Epithelial cell of esophagus (primary cell): ENCODE measurements at regions not wholly inside any gene's neighbourhood (a gene's known extent, or its start where the extent isn't known, plus 50 kb on each side); places are given as distances from the start of the nearest gene placed in this dataset.

ENCODE experiments used
- DNase-seq: peaks from one replicate; pipeline ENCODE4 v3.0.0; 2010; ENCODE audit warnings: low read depth
- H3K4me3 ChIP-seq: 2 replicates; pipeline ENCODE4 v1.5.1; 2011; ENCODE audit warnings: mild to moderate bottlenecking, low read length, control low read depth
- CTCF ChIP-seq: IDR thresholded peaks from 2 replicates; pipeline ENCODE4 v1.5.1; 2011; ENCODE audit warnings: low read depth, mild to moderate bottlenecking, low read length, control low read depth, inconsistent platforms; ENCODE audit not compliant: insufficient read depth; ENCODE audit errors: missing control alignments

- DNase-seq = no peak
- H3K4me3 ChIP-seq = no peak overlapping the region
- TF ChIP-seq CTCF = no peak
These were observed 407.5 kb downstream of the SETD4 start for GRCh38 chr21:35652872-35653271.

GRCh38 chr21:35652196-35652595, 408.1 kb downstream of the SETD4 start:
- H3K4me3 ChIP-seq = no peak overlapping the region
- no peak for DNase-seq
- no peak for TF ChIP-seq CTCF

GRCh38 chr21:35651196-35651595, 409.1 kb downstream of the SETD4 start:
- H3K4me3 ChIP-seq = no peak overlapping the region
- no peak for TF ChIP-seq CTCF
- no peak for DNase-seq

- no peak for TF ChIP-seq CTCF
- DNase-seq = peak; percentile 52
- H3K4me3 ChIP-seq = no peak overlapping the region
These were observed 411.1 kb downstream of the SETD4 start for GRCh38 chr21:35649186-35649585.

GRCh38 chr21:35648512-35648911, 411.8 kb downstream of the SETD4 start:
- H3K4me3 ChIP-seq = no peak overlapping the region
- TF ChIP-seq CTCF = peak; percentile 25
- peak; percentile 14 for DNase-seq

GRCh38 chr21:35646606-35647005, 413.7 kb downstream of the SETD4 start:
- no peak for TF ChIP-seq CTCF
- H3K4me3 ChIP-seq = no peak overlapping the region
- no peak for DNase-seq

- no peak for DNase-seq
- no peak for TF ChIP-seq CTCF
- H3K4me3 ChIP-seq = no peak overlapping the region
These were observed 414.3 kb downstream of the SETD4 start for GRCh38 chr21:35645991-35646390.
